GM12891 (cell line): ENCODE measurements at regions not wholly inside any gene's neighbourhood (a gene's known extent, or its start where the extent isn't known, plus 50 kb on each side); places are given as distances from the start of the nearest gene placed in this dataset.

Experiments used
- POLR2A ChIP-seq: IDR thresholded peaks from 2 replicates; pipeline ENCODE4 v1.6.1; 2011; ENCODE audit warnings: low read depth, low read length, control low read depth
- POLR2AphosphoS5 ChIP-seq: IDR thresholded peaks from 2 replicates; pipeline ENCODE4 v1.6.1; 2011; ENCODE audit warnings: low read depth, low read length, control low read depth
- POU2F2 ChIP-seq: IDR thresholded peaks from 2 replicates; pipeline ENCODE4 v1.6.1; 2011; ENCODE audit warnings: low read depth, mild to moderate bottlenecking, control low read depth, low read length, moderate library complexity
- SPI1 ChIP-seq: IDR thresholded peaks from 2 replicates; pipeline ENCODE4 v1.6.1; 2011; ENCODE audit warnings: low read depth, low read length, control low read depth
- TAF1 ChIP-seq: IDR thresholded peaks from 2 replicates; pipeline ENCODE4 v1.6.1; 2011; ENCODE audit warnings: low read depth, low read length, control low read depth

GRCh38 chr2:160576054-160576499 is 82.5 kb upstream of the RBMS1 start:
- TF ChIP-seq POLR2A: no peak
- no peak for TF ChIP-seq POLR2AphosphoS5
- no peak for TF ChIP-seq SPI1
- TF ChIP-seq TAF1: no peak
- no peak for TF ChIP-seq POU2F2
